Thyroid gland (tissue), 4 donors: ENCODE measurements at regions not wholly inside any gene's neighbourhood (a gene's known extent, or its start where the extent isn't known, plus 50 kb on each side); places are given as distances from the start of the nearest gene placed in this dataset.

Source experiments
- DNase-seq, 2 donors: peaks; one replicate each; pipeline ENCODE4 v3.0.0-alpha.2; 2019
- H3K27ac ChIP-seq, 3 donors: fragments of 200-600 bp; sonication (generic); 1 replicate in 2 of 3; 2 replicates in 1 of 3; pipeline ENCODE4 v1.5.1; 2016 to 2019; ENCODE audit warnings: mild to moderate bottlenecking in 1 of 3, moderate library complexity in 1 of 3
- H3K27me3 ChIP-seq: fragments of 200-600 bp; sonication (generic); one replicate; pipeline ENCODE4 v1.5.1; 2019
- H3K36me3 ChIP-seq, 2 donors: fragments of 200-600 bp; sonication (generic); one replicate each; pipeline ENCODE4 v1.5.1; 2016 to 2019
- H3K4me1 ChIP-seq, 2 donors: fragments of 200-600 bp; sonication (generic); one replicate each; pipeline ENCODE4 v1.5.1; 2017 to 2019
- H3K4me3 ChIP-seq, 3 donors: fragments of 200-600 bp; sonication (generic); replicated peaks in 1 of 3; 1 replicate in 2 of 3; 2 replicates in 1 of 3; pipeline ENCODE4 v1.5.1; 2016; ENCODE audit warnings: mild to moderate bottlenecking in 1 of 3
- H3K9me3 ChIP-seq: fragments of 200-600 bp; sonication (generic); one replicate; pipeline ENCODE4 v1.5.1; 2017
- CTCF ChIP-seq, 6 experiments: fragments of 200-600 bp in 3 of 6; fragments of 450-650 bp in 3 of 6; sonication (generic) in 3 of 6; IDR thresholded peaks; one replicate each; pipeline ENCODE4 v1.5.1; 2016 to 2019; ENCODE audit warnings: antibody characterized with exemption in 6 of 6, mild to moderate bottlenecking in 2 of 6, inconsistent platforms in 1 of 6, moderate library complexity in 1 of 6
- POLR2A ChIP-seq, 2 donors: fragments of 450-650 bp; IDR thresholded peaks; one replicate each; pipeline ENCODE4 v1.6.1; 2017; ENCODE audit warnings: antibody characterized with exemption in 2 of 2, mild to moderate bottlenecking in 2 of 2, moderate library complexity in 1 of 2
- WGBS, 2 donors: methylation state at CpG; one replicate each; pipeline ENCODE4 v1.1.5; 2017; 5-methylcytosine and 5-hydroxymethylcytosine counted together
- intact Hi-C: fragments of 100-400 bp; cut with DNase I; formaldehyde crosslinking; loops from one replicate; pipeline ENCODE4 v1.15.1; 2023

- TF ChIP-seq POLR2A (IDR thresholded peaks at IDR 0.05) (peak in 1 of 2 donors; percentile 43), CTCF (IDR thresholded peaks at IDR 0.05) (no peak)
- H3K9me3 ChIP-seq: no peaks in the 10 kb centered on the region
- H3K4me1 ChIP-seq: peaks cover 33 to 51% of the 10 kb centered on the region in 2 donors
- intact Hi-C loops: no loop called here
- H3K4me3 ChIP-seq: no peak overlapping the region
- no peaks in the 10 kb centered on the region for H3K36me3 ChIP-seq
- WGBS, 2 donors: 49 to 60% methylated on average over 12 to 14 of the region's 19 CpGs
- H3K27me3 ChIP-seq: no peaks in the 10 kb centered on the region
- DNase-seq: peak; percentile 98 to 99
- H3K27ac ChIP-seq: peak overlapping the region; percentile 93 to 97 (median 96)
Observed at GRCh38 chr3:194270627-194271459, 80.3 kb downstream of the CPN2 start.

GRCh38 chr3:194271460-194272035, 79.6 kb downstream of the CPN2 start:
- WGBS, 2 donors: 55 to 83% methylated on average over 9 to 14 of the region's 15 CpGs
- H3K36me3 ChIP-seq: no peaks in the 10 kb centered on the region

GRCh38 chr3:194272221-194272620, 78.9 kb downstream of the CPN2 start:
- Histone ChIP-seq H3K4me1 (peaks cover 41 to 52% of the 10 kb centered on the region in 2 donors), H3K36me3 (no peaks in the 10 kb centered on the region), H3K4me3 (no peak overlapping the region), H3K27ac (peak overlapping the region; percentile 93 to 97 (median 96)), H3K9me3 (no peaks in the 10 kb centered on the region), H3K27me3 (no peaks in the 10 kb centered on the region)
- WGBS, 2 donors: 94 to 99% methylated on average over 11 of the region's 11 CpGs
- TF ChIP-seq POLR2A (IDR thresholded peaks at IDR 0.05) (no peak), CTCF (IDR thresholded peaks at IDR 0.05) (no peak)
- intact Hi-C loops: no loop called here
- no peak for DNase-seq

More at GRCh38 chr3:194271460-194272035, 79.6 kb downstream of the CPN2 start:
- no peak for DNase-seq
- Histone ChIP-seq H3K27ac (peak overlapping the region; percentile 93 to 97 (median 96)), H3K9me3 (no peaks in the 10 kb centered on the region), H3K27me3 (no peaks in the 10 kb centered on the region), H3K4me1 (peaks cover 34 to 50% of the 10 kb centered on the region in 2 donors), H3K4me3 (no peak overlapping the region)
- intact Hi-C loops: no loop called here
- TF ChIP-seq CTCF (IDR thresholded peaks at IDR 0.05): peak in 2 of 6 experiments; percentile 10 to 12
- peak in 1 of 2 donors; percentile 4 for TF ChIP-seq POLR2A (IDR thresholded peaks at IDR 0.05)

- Histone ChIP-seq H3K4me3 (no peak overlapping the region), H3K4me1 (peaks cover 48 to 54% of the 10 kb centered on the region in 2 donors), H3K27me3 (no peaks in the 10 kb centered on the region), H3K9me3 (no peaks in the 10 kb centered on the region), H3K27ac (peak overlapping the region in 1 of 3 donors; percentile 93), H3K36me3 (no peaks in the 10 kb centered on the region)
- intact Hi-C loops: no loop called here
- WGBS, 2 donors: 76 to 81% methylated on average over 24 to 32 of the region's 32 CpGs
- TF ChIP-seq POLR2A (IDR thresholded peaks at IDR 0.05) (no peak), CTCF (IDR thresholded peaks at IDR 0.05) (no peak)
- peak in 1 of 2 donors; percentile 55 for DNase-seq
Observed at GRCh38 chr3:194272861-194273742, 78.0 kb downstream of the CPN2 start.
